ENCODE measurements at regions not wholly inside any gene's neighbourhood (a gene's known extent, or its start where the extent isn't known, plus 50 kb on each side); places are given as distances from the start of the nearest gene placed in this dataset.

GRCh38 chr20:6832811-6833210 is 65.3 kb downstream of the BMP2 start:
- TF ChIP-seq, protein P1, sequence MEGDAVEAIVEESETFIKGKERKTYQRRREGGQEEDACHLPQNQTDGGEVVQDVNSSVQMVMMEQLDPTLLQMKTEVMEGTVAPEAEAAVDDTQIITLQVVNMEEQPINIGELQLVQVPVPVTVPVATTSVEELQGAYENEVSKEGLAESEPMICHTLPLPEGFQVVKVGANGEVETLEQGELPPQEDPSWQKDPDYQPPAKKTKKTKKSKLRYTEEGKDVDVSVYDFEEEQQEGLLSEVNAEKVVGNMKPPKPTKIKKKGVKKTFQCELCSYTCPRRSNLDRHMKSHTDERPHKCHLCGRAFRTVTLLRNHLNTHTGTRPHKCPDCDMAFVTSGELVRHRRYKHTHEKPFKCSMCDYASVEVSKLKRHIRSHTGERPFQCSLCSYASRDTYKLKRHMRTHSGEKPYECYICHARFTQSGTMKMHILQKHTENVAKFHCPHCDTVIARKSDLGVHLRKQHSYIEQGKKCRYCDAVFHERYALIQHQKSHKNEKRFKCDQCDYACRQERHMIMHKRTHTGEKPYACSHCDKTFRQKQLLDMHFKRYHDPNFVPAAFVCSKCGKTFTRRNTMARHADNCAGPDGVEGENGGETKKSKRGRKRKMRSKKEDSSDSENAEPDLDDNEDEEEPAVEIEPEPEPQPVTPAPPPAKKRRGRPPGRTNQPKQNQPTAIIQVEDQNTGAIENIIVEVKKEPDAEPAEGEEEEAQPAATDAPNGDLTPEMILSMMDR (IDR thresholded peaks at IDR 0.05): no peak
- TF ChIP-seq POLR2A (IDR thresholded peaks at IDR 0.05): no peak

All from uterus (tissue), 2 donors.